Cardiac muscle cell (in vitro differentiated cells and primary cell): ENCODE measurements at regions not wholly inside any gene's neighbourhood (a gene's known extent, or its start where the extent isn't known, plus 50 kb on each side); places are given as distances from the start of the nearest gene placed in this dataset.

ENCODE experiments used
- DNase-seq, 2 donors: peaks; one replicate each; pipeline versions ENCODE4 v3.0.0 to v3.0.0-alpha.2; 2010 to 2017; ENCODE audit warnings: low read depth in 1 of 2, low spot score in 1 of 2
- H3K27ac ChIP-seq: fragments of 200-600 bp; sonication (generic); 2 replicates; pipeline ENCODE4 v1.5.1; 2016
- H3K27me3 ChIP-seq: fragments of 200-600 bp; sonication (generic); 2 replicates; pipeline ENCODE4 v1.6.0; 2016; ENCODE audit warnings: control low read depth
- H3K36me3 ChIP-seq: fragments of 200-600 bp; sonication (generic); 2 replicates; pipeline ENCODE4 v1.5.1; 2016; ENCODE audit warnings: control low read depth
- H3K4me1 ChIP-seq: fragments of 200-600 bp; sonication (generic); 2 replicates; pipeline ENCODE4 v1.8.1; 2017; ENCODE audit warnings: low read depth, mild to moderate bottlenecking, mixed run types
- H3K4me3 ChIP-seq: fragments of 200-600 bp; sonication (generic); 2 replicates; pipeline ENCODE4 v1.5.1; 2016; ENCODE audit warnings: mild to moderate bottlenecking
- H3K9me3 ChIP-seq: fragments of 200-600 bp; sonication (generic); 2 replicates; pipeline ENCODE4 v1.5.1; 2017; ENCODE audit warnings: low read depth, mild to moderate bottlenecking, control low read depth
- TF ChIP-seq, protein P1 (sequence below): IDR thresholded peaks from 2 replicates; pipeline ENCODE4 v1.5.1; 2012; ENCODE audit warnings: low read depth, mild to moderate bottlenecking, low read length

DNA sequence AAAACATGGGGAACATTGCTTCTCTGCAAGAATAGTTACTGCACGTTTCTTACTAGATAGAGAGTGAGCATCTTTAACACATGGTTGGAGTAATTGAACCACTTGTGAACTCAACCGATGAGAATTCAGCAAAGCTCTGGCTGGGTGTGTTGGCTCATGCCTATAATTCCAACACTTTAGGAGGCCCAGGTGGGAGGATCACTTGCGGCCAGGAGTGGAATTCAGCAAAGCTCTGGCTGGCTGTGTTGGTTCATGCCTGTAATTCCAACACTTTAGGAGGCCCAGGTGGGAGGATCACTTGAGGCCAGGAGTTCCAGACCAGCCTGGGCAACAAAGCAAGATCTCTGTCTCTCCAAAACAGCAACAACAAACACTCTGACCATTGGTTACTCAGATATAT lies 865.9 kb downstream of the KCNJ2 start:
- DNase-seq, result no peak
- Histone ChIP-seq H3K36me3 (no peaks in the 10 kb centered on the region), H3K4me3 (no peak overlapping the region), H3K4me1 (peaks cover 20% of the 10 kb centered on the region), H3K27me3 (no peaks in the 10 kb centered on the region), H3K9me3 (no peaks in the 10 kb centered on the region), H3K27ac (no peak overlapping the region)
- TF ChIP-seq, protein P1, sequence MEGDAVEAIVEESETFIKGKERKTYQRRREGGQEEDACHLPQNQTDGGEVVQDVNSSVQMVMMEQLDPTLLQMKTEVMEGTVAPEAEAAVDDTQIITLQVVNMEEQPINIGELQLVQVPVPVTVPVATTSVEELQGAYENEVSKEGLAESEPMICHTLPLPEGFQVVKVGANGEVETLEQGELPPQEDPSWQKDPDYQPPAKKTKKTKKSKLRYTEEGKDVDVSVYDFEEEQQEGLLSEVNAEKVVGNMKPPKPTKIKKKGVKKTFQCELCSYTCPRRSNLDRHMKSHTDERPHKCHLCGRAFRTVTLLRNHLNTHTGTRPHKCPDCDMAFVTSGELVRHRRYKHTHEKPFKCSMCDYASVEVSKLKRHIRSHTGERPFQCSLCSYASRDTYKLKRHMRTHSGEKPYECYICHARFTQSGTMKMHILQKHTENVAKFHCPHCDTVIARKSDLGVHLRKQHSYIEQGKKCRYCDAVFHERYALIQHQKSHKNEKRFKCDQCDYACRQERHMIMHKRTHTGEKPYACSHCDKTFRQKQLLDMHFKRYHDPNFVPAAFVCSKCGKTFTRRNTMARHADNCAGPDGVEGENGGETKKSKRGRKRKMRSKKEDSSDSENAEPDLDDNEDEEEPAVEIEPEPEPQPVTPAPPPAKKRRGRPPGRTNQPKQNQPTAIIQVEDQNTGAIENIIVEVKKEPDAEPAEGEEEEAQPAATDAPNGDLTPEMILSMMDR, result no peak

DNA sequence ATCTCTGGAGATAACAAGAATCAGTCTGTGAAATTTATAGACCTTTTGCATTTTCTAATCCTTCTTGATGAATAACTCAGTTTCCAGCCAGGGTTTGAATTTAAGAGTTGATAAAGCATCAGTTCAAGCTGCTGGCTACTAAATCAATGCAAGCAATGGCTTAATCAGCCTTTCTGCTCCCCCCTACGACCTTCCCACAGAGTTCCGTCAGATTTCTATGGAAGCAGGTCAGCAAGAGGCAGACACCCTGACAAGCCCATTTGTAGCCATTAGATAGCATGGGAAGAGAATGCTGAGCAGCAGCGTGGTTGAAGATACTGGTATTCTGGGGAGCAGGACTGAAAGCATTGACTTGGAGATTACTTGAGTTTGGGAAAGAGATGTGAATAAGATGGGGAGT lies 868.1 kb downstream of the KCNJ2 start:
- H3K27ac ChIP-seq, result no peak overlapping the region
- H3K9me3 ChIP-seq, result no peaks in the 10 kb centered on the region
- no peaks in the 10 kb centered on the region for H3K36me3 ChIP-seq
- H3K4me3 ChIP-seq, result no peak overlapping the region
- DNase-seq, result no peak
- H3K4me1 ChIP-seq, result peaks cover 14% of the 10 kb centered on the region
- no peaks in the 10 kb centered on the region for H3K27me3 ChIP-seq
- TF ChIP-seq, protein P1, result no peak

DNA sequence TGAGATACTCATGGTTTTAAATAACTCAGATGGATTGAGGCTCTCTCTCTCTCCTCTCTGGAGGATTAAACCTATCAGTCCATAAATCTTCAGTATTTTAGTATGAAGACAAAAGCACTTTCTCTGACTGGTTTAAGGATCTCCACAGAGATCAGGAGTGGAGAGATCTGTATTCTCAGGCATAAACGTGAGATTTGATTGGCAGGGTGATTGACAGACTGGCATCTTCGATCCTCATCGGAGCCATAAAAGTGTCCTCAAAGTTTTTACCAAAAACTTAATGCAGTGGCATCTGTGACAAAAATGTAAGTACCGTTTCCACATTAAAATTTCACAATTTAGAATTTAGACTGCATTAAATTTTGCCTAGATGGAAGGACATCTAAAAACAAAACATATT lies 870.1 kb downstream of the KCNJ2 start:
- TF ChIP-seq, protein P1, result no peak

GRCh38 chr17:71052971-71053370 lies 883.6 kb downstream of the KCNJ2 start:
- Histone ChIP-seq H3K4me1 (no peaks in the 10 kb centered on the region), H3K27ac (no peak overlapping the region), H3K27me3 (no peaks in the 10 kb centered on the region), H3K4me3 (no peak overlapping the region), H3K9me3 (no peaks in the 10 kb centered on the region), H3K36me3 (no peaks in the 10 kb centered on the region)
- TF ChIP-seq, protein P1, result no peak
- no peak for DNase-seq

More for the DNA sequence above, 870.1 kb downstream of the KCNJ2 start:
- Histone ChIP-seq H3K27me3 (no peaks in the 10 kb centered on the region), H3K27ac (no peak overlapping the region), H3K9me3 (no peaks in the 10 kb centered on the region), H3K4me1 (no peaks in the 10 kb centered on the region), H3K4me3 (no peak overlapping the region), H3K36me3 (no peaks in the 10 kb centered on the region)
- DNase-seq, result no peak

DNA sequence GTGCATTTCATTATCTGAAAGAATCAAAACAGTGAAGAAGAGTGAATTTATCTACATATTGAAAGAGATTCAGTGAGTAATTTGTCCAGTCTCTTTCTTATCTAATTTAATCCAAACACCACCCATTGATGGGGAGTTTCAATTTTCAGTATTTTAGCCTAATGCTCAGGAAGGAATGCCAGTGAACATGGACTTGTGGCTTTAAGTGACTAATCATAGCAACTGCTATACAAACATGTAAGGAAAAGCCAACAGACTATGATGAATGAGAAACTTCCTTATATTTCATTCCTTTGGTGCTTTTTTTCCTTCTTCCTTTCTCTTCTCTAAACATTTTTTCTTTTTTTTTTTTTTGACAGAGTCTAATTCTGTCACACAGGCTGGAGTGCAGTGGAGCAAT lies 885.8 kb downstream of the KCNJ2 start:
- TF ChIP-seq, protein P1, result no peak
- H3K27me3 ChIP-seq, result no peaks in the 10 kb centered on the region
- H3K9me3 ChIP-seq, result no peaks in the 10 kb centered on the region
- H3K4me3 ChIP-seq, result no peak overlapping the region
- no peak overlapping the region for H3K27ac ChIP-seq
- no peaks in the 10 kb centered on the region for H3K4me1 ChIP-seq
- DNase-seq, result peak in 1 of 2 donors; percentile 8
- no peaks in the 10 kb centered on the region for H3K36me3 ChIP-seq

- no peaks in the 10 kb centered on the region for H3K36me3 ChIP-seq
These were observed 888.1 kb downstream of the KCNJ2 start for GRCh38 chr17:71057448-71057847.

More at GRCh38 chr17:71057448-71057847, 888.1 kb downstream of the KCNJ2 start:
- H3K9me3 ChIP-seq, result no peaks in the 10 kb centered on the region
- H3K27ac ChIP-seq, result no peak overlapping the region
- TF ChIP-seq, protein P1, result no peak
- no peaks in the 10 kb centered on the region for H3K27me3 ChIP-seq
- H3K4me3 ChIP-seq, result no peak overlapping the region
- no peak for DNase-seq
- H3K4me1 ChIP-seq, result no peaks in the 10 kb centered on the region
